Activated CD4-positive, alpha-beta T cell treated with anti-CD3 and anti-CD28 coated beads, Interleukin-10, Interleukin-2, amounts not matched to agents 100 ng/mL and 50 ng/mL, durations not matched to agents 16 hours and 8 hours (primary cell): ENCODE measurements at regions not wholly inside any gene's neighbourhood (a gene's known extent, or its start where the extent isn't known, plus 50 kb on each side); places are given as distances from the start of the nearest gene placed in this dataset.

Source experiments
- DNase-seq: peaks from one replicate; pipeline ENCODE4 v3.0.0-alpha.2; 2020

GRCh38 chr4:11342401-11342800 is 86.3 kb downstream of the HS3ST1 start:
- DNase-seq = no peak

GRCh38 chr4:11341337-11342043 is 87.2 kb downstream of the HS3ST1 start:
- no peak for DNase-seq

GRCh38 chr4:11338956-11339782 is 89.5 kb downstream of the HS3ST1 start:
- no peak for DNase-seq

- no peak for DNase-seq
These were observed 91.4 kb downstream of the HS3ST1 start for GRCh38 chr4:11337287-11337686.

GRCh38 chr4:11336435-11336834 is 92.3 kb downstream of the HS3ST1 start:
- no peak for DNase-seq

GRCh38 chr4:11334887-11335286 is 93.8 kb downstream of the HS3ST1 start:
- no peak for DNase-seq

GRCh38 chr4:11328401-11328800 is 100.3 kb downstream of the HS3ST1 start:
- DNase-seq = no peak

- DNase-seq = no peak
These were observed 102.7 kb downstream of the HS3ST1 start for GRCh38 chr4:11326021-11326420.

GRCh38 chr4:11323771-11324170 is 104.9 kb downstream of the HS3ST1 start:
- DNase-seq = no peak

GRCh38 chr4:11313157-11313943 is 115.3 kb downstream of the HS3ST1 start:
- DNase-seq = no peak

- no peak for DNase-seq
These were observed 116.3 kb downstream of the HS3ST1 start for GRCh38 chr4:11312389-11312788.

GRCh38 chr4:11301075-11301660 is 127.5 kb downstream of the HS3ST1 start:
- DNase-seq = no peak

- no peak for DNase-seq
These were observed 128.9 kb downstream of the HS3ST1 start for GRCh38 chr4:11299836-11300235.

- no peak for DNase-seq
These were observed 129.7 kb downstream of the HS3ST1 start for GRCh38 chr4:11299016-11299415.

- DNase-seq = no peak
These were observed 130.2 kb downstream of the HS3ST1 start for GRCh38 chr4:11298451-11298850.

GRCh38 chr4:11297627-11298026 is 131.1 kb downstream of the HS3ST1 start:
- DNase-seq = no peak

- no peak for DNase-seq
These were observed 131.5 kb downstream of the HS3ST1 start for GRCh38 chr4:11297201-11297600.

GRCh38 chr4:11293866-11294265 is 134.8 kb downstream of the HS3ST1 start:
- DNase-seq = no peak

- DNase-seq = no peak
These were observed 141.6 kb downstream of the HS3ST1 start for GRCh38 chr4:11287055-11287454.

GRCh38 chr4:11286533-11286932 is 142.2 kb downstream of the HS3ST1 start:
- no peak for DNase-seq

GRCh38 chr4:11281720-11282119 is 147.0 kb downstream of the HS3ST1 start:
- no peak for DNase-seq

GRCh38 chr4:11271263-11271662 is 157.4 kb downstream of the HS3ST1 start:
- DNase-seq = no peak

- no peak for DNase-seq
These were observed 160.5 kb downstream of the HS3ST1 start for GRCh38 chr4:11268149-11268548.
